HUES64 (cell line): ENCODE measurements at regions not wholly inside any gene's neighbourhood (a gene's known extent, or its start where the extent isn't known, plus 50 kb on each side); places are given as distances from the start of the nearest gene placed in this dataset.

Source experiments
- H3K27ac ChIP-seq: 2 replicates; pipeline ENCODE4 v1.7.0; 2013; ENCODE audit warnings: low read depth, low read length, inconsistent platforms
- H3K27me3 ChIP-seq: 2 replicates; pipeline ENCODE4 v1.6.1; 2013; ENCODE audit warnings: mild to moderate bottlenecking, low read length; ENCODE audit not compliant: insufficient read depth
- H3K36me3 ChIP-seq: 2 replicates; pipeline ENCODE4 v1.6.1; 2013; ENCODE audit warnings: mild to moderate bottlenecking, low read length; ENCODE audit not compliant: insufficient read depth
- H3K4me1 ChIP-seq: 2 replicates; pipeline ENCODE4 v1.6.1; 2013; ENCODE audit warnings: mild to moderate bottlenecking, low read length, moderate library complexity; ENCODE audit not compliant: insufficient read depth
- H3K4me3 ChIP-seq: 2 replicates; pipeline ENCODE4 v1.5.1; 2013; ENCODE audit warnings: mild to moderate bottlenecking, low read length, moderate library complexity
- H3K9ac ChIP-seq: 2 replicates; pipeline ENCODE4 v1.6.1; 2013; ENCODE audit warnings: mild to moderate bottlenecking, low read depth, low read length
- H3K9me3 ChIP-seq: 2 replicates; pipeline ENCODE4 v1.6.1; 2013; ENCODE audit warnings: low read depth, low read length; ENCODE audit not compliant: insufficient read depth
- WGBS: fragments of 150-250, 120-280 bp; methylation state at CpG from one replicate; pipeline ENCODE4 v1.1.7; 2013; ENCODE audit warnings: missing lambda C conversion rate; 5-methylcytosine and 5-hydroxymethylcytosine counted together

GRCh38 chr11:96899971-96900370 lies 510.2 kb downstream of the JRKL start:
- H3K9ac ChIP-seq: no peak overlapping the region
- H3K27me3 ChIP-seq: no peaks in the 10 kb centered on the region
- WGBS: 94% methylated on average over 3 of the region's 5 CpGs

GRCh38 chr11:96905143-96905542 lies 515.3 kb downstream of the JRKL start:
- Histone ChIP-seq H3K4me1 (no peaks in the 10 kb centered on the region), H3K9me3 (no peaks in the 10 kb centered on the region), H3K4me3 (no peak overlapping the region), H3K9ac (no peak overlapping the region), H3K27ac (no peak overlapping the region), H3K36me3 (no peaks in the 10 kb centered on the region), H3K27me3 (no peaks in the 10 kb centered on the region)
- 100% methylated on average over 1 of the region's 2 CpGs for WGBS

More at GRCh38 chr11:96899971-96900370, 510.2 kb downstream of the JRKL start:
- Histone ChIP-seq H3K36me3 (no peaks in the 10 kb centered on the region), H3K27ac (no peak overlapping the region), H3K4me3 (no peak overlapping the region), H3K4me1 (peaks cover 2% of the 10 kb centered on the region; the same call in 1 of the 2 replicates), H3K9me3 (no peaks in the 10 kb centered on the region)

DNA sequence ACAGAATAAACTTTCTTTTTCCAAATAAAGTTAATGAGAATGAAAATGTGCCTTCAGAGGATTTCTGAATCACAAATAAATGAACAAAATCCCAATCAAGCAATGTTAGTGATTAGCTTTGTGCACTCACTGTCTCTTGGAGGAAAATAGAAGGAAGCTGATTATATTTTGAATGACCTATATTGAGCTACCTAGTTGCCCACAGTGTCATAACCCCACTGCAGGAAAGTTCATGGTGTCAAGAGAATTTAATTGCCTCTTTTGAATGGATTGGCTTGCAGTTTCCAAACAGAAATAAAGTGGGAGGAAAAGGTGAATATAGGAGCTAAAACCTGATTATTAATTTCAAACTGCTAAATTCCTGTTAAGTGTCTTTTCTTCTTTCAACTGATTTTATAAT lies 515.9 kb downstream of the JRKL start:
- no peaks in the 10 kb centered on the region for H3K4me1 ChIP-seq
- H3K4me3 ChIP-seq: no peak overlapping the region
- H3K27ac ChIP-seq: no peak overlapping the region
- H3K36me3 ChIP-seq: no peaks in the 10 kb centered on the region
- H3K9me3 ChIP-seq: no peaks in the 10 kb centered on the region
- no peak overlapping the region for H3K9ac ChIP-seq
- no peaks in the 10 kb centered on the region for H3K27me3 ChIP-seq

GRCh38 chr11:96906476-96906875 lies 516.7 kb downstream of the JRKL start:
- H3K27me3 ChIP-seq: no peaks in the 10 kb centered on the region
- no peaks in the 10 kb centered on the region for H3K4me1 ChIP-seq
- no peaks in the 10 kb centered on the region for H3K36me3 ChIP-seq
- H3K9ac ChIP-seq: no peak overlapping the region
- 94% methylated on average over 1 of the region's 1 CpG for WGBS
- no peak overlapping the region for H3K27ac ChIP-seq
- H3K4me3 ChIP-seq: no peak overlapping the region
- no peaks in the 10 kb centered on the region for H3K9me3 ChIP-seq

- Histone ChIP-seq H3K27ac (no peak overlapping the region), H3K9me3 (no peaks in the 10 kb centered on the region), H3K4me1 (no peaks in the 10 kb centered on the region), H3K36me3 (no peaks in the 10 kb centered on the region), H3K27me3 (no peaks in the 10 kb centered on the region), H3K4me3 (no peak overlapping the region), H3K9ac (no peak overlapping the region)
These were observed 536.0 kb downstream of the JRKL start for GRCh38 chr11:96925862-96926261.

DNA sequence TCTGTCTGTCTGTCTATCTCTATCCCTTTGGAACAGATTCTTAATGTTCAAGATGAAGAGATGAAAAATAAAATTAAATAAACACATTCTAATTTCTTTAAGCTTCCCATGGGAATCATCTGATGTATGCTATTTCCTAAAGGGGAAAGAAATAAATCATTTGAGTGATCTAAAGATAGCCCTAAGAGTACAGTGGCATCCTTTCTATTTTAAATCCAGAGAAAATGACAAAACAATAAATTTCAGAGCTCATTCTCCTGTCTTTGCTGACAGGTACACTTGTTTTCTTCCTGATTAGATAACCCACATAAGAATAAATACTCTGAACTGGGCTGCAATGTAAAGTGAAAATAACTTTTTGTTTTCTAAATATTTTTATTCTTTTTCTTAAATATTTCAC lies 550.4 kb downstream of the JRKL start:
- no peak overlapping the region for H3K4me3 ChIP-seq
- no peak overlapping the region for H3K9ac ChIP-seq
- no peaks in the 10 kb centered on the region for H3K9me3 ChIP-seq
- H3K36me3 ChIP-seq: no peaks in the 10 kb centered on the region
- H3K27ac ChIP-seq: no peak overlapping the region
- H3K4me1 ChIP-seq: no peaks in the 10 kb centered on the region
- H3K27me3 ChIP-seq: no peaks in the 10 kb centered on the region

- Histone ChIP-seq H3K9ac (no peak overlapping the region), H3K36me3 (no peaks in the 10 kb centered on the region), H3K27ac (no peak overlapping the region), H3K9me3 (no peaks in the 10 kb centered on the region), H3K27me3 (no peaks in the 10 kb centered on the region), H3K4me1 (no peaks in the 10 kb centered on the region), H3K4me3 (no peak overlapping the region)
- 95% methylated on average over 5 of the region's 6 CpGs for WGBS
These were observed 553.0 kb downstream of the JRKL start for GRCh38 chr11:96942855-96943254.

- WGBS: no CpG with 5 or more reads among the region's 1 CpG
- Histone ChIP-seq H3K9ac (no peak overlapping the region), H3K4me1 (no peaks in the 10 kb centered on the region), H3K27ac (no peak overlapping the region), H3K4me3 (no peak overlapping the region), H3K9me3 (no peaks in the 10 kb centered on the region), H3K36me3 (no peaks in the 10 kb centered on the region), H3K27me3 (no peaks in the 10 kb centered on the region)
These were observed 554.2 kb downstream of the JRKL start for GRCh38 chr11:96943970-96944369.

- no peaks in the 10 kb centered on the region for H3K4me1 ChIP-seq
- no peak overlapping the region for H3K9ac ChIP-seq
- no peaks in the 10 kb centered on the region for H3K27me3 ChIP-seq
- no peak overlapping the region for H3K27ac ChIP-seq
- H3K9me3 ChIP-seq: no peaks in the 10 kb centered on the region
- H3K4me3 ChIP-seq: no peak overlapping the region
- WGBS: no CpG with 5 or more reads among the region's 2 CpGs
- H3K36me3 ChIP-seq: no peaks in the 10 kb centered on the region
These were observed 558.3 kb downstream of the JRKL start for GRCh38 chr11:96948066-96948465.

GRCh38 chr11:96949464-96949863 lies 559.7 kb downstream of the JRKL start:
- no peaks in the 10 kb centered on the region for H3K4me1 ChIP-seq

DNA sequence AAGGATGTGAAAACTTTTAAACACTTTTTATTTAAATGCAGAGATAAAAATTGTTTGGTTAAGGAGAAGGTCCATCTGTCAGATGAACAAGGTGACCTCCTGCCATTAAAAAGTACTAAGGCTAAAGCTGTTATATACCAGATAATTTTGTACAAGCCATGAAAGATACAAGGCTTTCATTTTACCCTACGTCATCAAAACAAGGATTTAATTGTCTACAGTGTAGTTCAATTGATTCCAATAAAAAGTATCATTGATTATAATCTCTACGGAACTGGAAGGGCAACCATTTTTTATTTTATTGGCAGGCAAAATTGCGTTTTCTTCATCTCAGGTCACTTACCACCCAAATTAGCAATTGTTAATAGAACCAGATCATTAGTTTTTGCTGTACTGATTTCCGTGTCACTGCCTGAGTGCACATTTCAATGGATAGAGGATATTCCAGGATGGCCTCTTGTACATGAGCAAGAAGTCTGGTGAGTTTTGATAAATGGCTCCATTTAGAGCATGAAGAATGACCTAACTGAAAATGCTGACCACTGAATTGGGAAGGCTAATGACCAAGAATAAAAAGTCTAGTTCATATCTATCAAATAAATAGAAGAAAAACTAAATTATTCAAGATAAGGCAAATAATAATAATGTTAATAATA lies 564.9 kb downstream of the JRKL start:
- Histone ChIP-seq H3K4me3 (no peak overlapping the region), H3K9ac (no peak overlapping the region), H3K27ac (no peak overlapping the region), H3K27me3 (no peaks in the 10 kb centered on the region), H3K4me1 (no peaks in the 10 kb centered on the region), H3K36me3 (no peaks in the 10 kb centered on the region), H3K9me3 (no peaks in the 10 kb centered on the region)
- 96% methylated on average over 3 of the region's 4 CpGs for WGBS

More at GRCh38 chr11:96949464-96949863, 559.7 kb downstream of the JRKL start:
- Histone ChIP-seq H3K4me3 (no peak overlapping the region), H3K9ac (no peak overlapping the region), H3K36me3 (no peaks in the 10 kb centered on the region), H3K27ac (no peak overlapping the region), H3K9me3 (no peaks in the 10 kb centered on the region), H3K27me3 (no peaks in the 10 kb centered on the region)
- WGBS: 64% methylated on average over 2 of the region's 2 CpGs

- H3K9me3 ChIP-seq: no peaks in the 10 kb centered on the region
- 81% methylated on average over 2 of the region's 2 CpGs for WGBS
These were observed 570.7 kb downstream of the JRKL start for GRCh38 chr11:96960476-96960875.

More at GRCh38 chr11:96960476-96960875, 570.7 kb downstream of the JRKL start:
- Histone ChIP-seq H3K27ac (no peak overlapping the region), H3K27me3 (no peaks in the 10 kb centered on the region), H3K4me1 (no peaks in the 10 kb centered on the region), H3K36me3 (no peaks in the 10 kb centered on the region), H3K4me3 (no peak overlapping the region), H3K9ac (no peak overlapping the region)
